DND-41 (cell line): ENCODE measurements at regions not wholly inside any gene's neighbourhood (a gene's known extent, or its start where the extent isn't known, plus 50 kb on each side); places are given as distances from the start of the nearest gene placed in this dataset.

ENCODE experiments used
- CTCF ChIP-seq: IDR thresholded peaks from 2 replicates; pipeline ENCODE4 v1.5.1; 2012; ENCODE audit warnings: borderline replicate concordance, low read length, moderate library complexity, mild to moderate bottlenecking; ENCODE audit not compliant: poor library complexity, severe bottlenecking; ENCODE audit errors: extremely low read depth
- EZH2 ChIP-seq: IDR thresholded peaks from 3 replicates; pipeline ENCODE4 v1.6.1; 2012; ENCODE audit warnings: borderline replicate concordance, low read depth, mild to moderate bottlenecking, moderate library complexity, low read length, inconsistent platforms; ENCODE audit not compliant: severe bottlenecking

GRCh38 chr5:17147170-17147569, 70.3 kb upstream of the BASP1 start:
- TF ChIP-seq CTCF, result no peak
- no peak for TF ChIP-seq EZH2
